Astrocyte (in vitro differentiated cells and primary cell): ENCODE measurements at regions not wholly inside any gene's neighbourhood (a gene's known extent, or its start where the extent isn't known, plus 50 kb on each side); places are given as distances from the start of the nearest gene placed in this dataset.

Experiments
- CTCF ChIP-seq: IDR thresholded peaks from 2 replicates; pipeline ENCODE4 v1.5.1; 2011; ENCODE audit warnings: low read depth, mild to moderate bottlenecking, inconsistent platforms, low read length, moderate library complexity; ENCODE audit not compliant: insufficient read depth
- EZH2 ChIP-seq: IDR thresholded peaks from 2 replicates; pipeline ENCODE4 v1.6.1; 2012; ENCODE audit warnings: mild to moderate bottlenecking, low read length, inconsistent platforms; ENCODE audit not compliant: insufficient read depth

- no peak for TF ChIP-seq CTCF
- TF ChIP-seq EZH2 = no peak
Measured at GRCh38 chr14:48417715-48418500, 742.5 kb upstream of the MDGA2 start.
